ENCODE measurements at regions not wholly inside any gene's neighbourhood (a gene's known extent, or its start where the extent isn't known, plus 50 kb on each side); places are given as distances from the start of the nearest gene placed in this dataset.

- TF ChIP-seq POLR2A (IDR thresholded peaks at IDR 0.05) (no peak), CTCF (IDR thresholded peaks at IDR 0.05) (no peak)
Observed at GRCh38 chr2:238591732-238592131, 165.0 kb downstream of the ASB1 start.

Measured in uterus (tissue), 2 donors.